HFFc6 (cell line): ENCODE measurements at regions not wholly inside any gene's neighbourhood (a gene's known extent, or its start where the extent isn't known, plus 50 kb on each side); places are given as distances from the start of the nearest gene placed in this dataset.

Experiments used
- DNase-seq: peaks from one replicate; pipeline ENCODE4 v3.0.0-alpha.2; 2018
- H3K27ac Mint-ChIP-seq: 2 replicates; pipeline ENCODE4 v1.8.0; 2020; ENCODE audit warnings: mild to moderate bottlenecking, mixed read lengths
- H3K27me3 Mint-ChIP-seq: 2 replicates; pipeline ENCODE4 v1.8.0; 2021; ENCODE audit warnings: mild to moderate bottlenecking, moderate library complexity, mixed read lengths; ENCODE audit not compliant: insufficient read depth
- H3K36me3 Mint-ChIP-seq: 2 replicates; pipeline ENCODE4 v1.8.0; 2021; ENCODE audit warnings: low read depth, mixed read lengths
- H3K4me1 Mint-ChIP-seq: 2 replicates; pipeline ENCODE4 v1.8.0; 2020; ENCODE audit warnings: low read depth, mixed read lengths
- H3K4me3 Mint-ChIP-seq: 2 replicates; pipeline ENCODE4 v1.8.0; 2020; ENCODE audit warnings: mild to moderate bottlenecking, moderate library complexity, mixed read lengths
- H3K9me3 Mint-ChIP-seq: 2 replicates; pipeline ENCODE4 v1.8.0; 2020; ENCODE audit warnings: mild to moderate bottlenecking, mixed read lengths
- CTCF ChIP-seq: fragments of 200-600 bp; sonication (generic); IDR thresholded peaks from 2 replicates; pipeline ENCODE4 v1.5.0; 2021; ENCODE audit warnings: antibody characterized with exemption, mild to moderate bottlenecking

- H3K27me3 Mint-ChIP-seq: no peaks in the 10 kb centered on the region
- H3K36me3 Mint-ChIP-seq: no peaks in the 10 kb centered on the region; the same call in 1 of the 2 replicates
- TF ChIP-seq CTCF: no peak
- H3K4me3 Mint-ChIP-seq: no peak overlapping the region
- H3K27ac Mint-ChIP-seq: no peak overlapping the region
- DNase-seq: no peak
- H3K9me3 Mint-ChIP-seq: peaks cover 49% of the 10 kb centered on the region
- H3K4me1 Mint-ChIP-seq: no peaks in the 10 kb centered on the region
Measured at GRCh38 chr3:3309887-3310286, 130.4 kb upstream of the CRBN start.

GRCh38 chr3:3308809-3309208 lies 129.3 kb upstream of the CRBN start:
- H3K4me3 Mint-ChIP-seq: no peak overlapping the region
- H3K9me3 Mint-ChIP-seq: peaks cover 55% of the 10 kb centered on the region
- no peak for TF ChIP-seq CTCF
- no peak overlapping the region for H3K27ac Mint-ChIP-seq
- no peaks in the 10 kb centered on the region for H3K27me3 Mint-ChIP-seq
- no peaks in the 10 kb centered on the region; the same call in 1 of the 2 replicates for H3K36me3 Mint-ChIP-seq
- no peak for DNase-seq
- H3K4me1 Mint-ChIP-seq: no peaks in the 10 kb centered on the region

GRCh38 chr3:3307491-3307890 lies 128.0 kb upstream of the CRBN start:
- H3K27me3 Mint-ChIP-seq: no peaks in the 10 kb centered on the region; the same call in 1 of the 2 replicates
- no peak overlapping the region for H3K27ac Mint-ChIP-seq
- peaks cover 55% of the 10 kb centered on the region for H3K9me3 Mint-ChIP-seq
- H3K4me3 Mint-ChIP-seq: no peak overlapping the region
- no peaks in the 10 kb centered on the region; the same call in 1 of the 2 replicates for H3K36me3 Mint-ChIP-seq
- H3K4me1 Mint-ChIP-seq: no peaks in the 10 kb centered on the region
- no peak for TF ChIP-seq CTCF
- DNase-seq: no peak

- DNase-seq: no peak
- Mint-ChIP-seq H3K9me3 (peaks cover 54% of the 10 kb centered on the region), H3K36me3 (no peaks in the 10 kb centered on the region; the same call in 1 of the 2 replicates), H3K27me3 (no peaks in the 10 kb centered on the region; the same call in 1 of the 2 replicates), H3K4me3 (no peak overlapping the region), H3K27ac (no peak overlapping the region), H3K4me1 (no peaks in the 10 kb centered on the region)
- no peak for TF ChIP-seq CTCF
Measured at GRCh38 chr3:3305841-3306240, 126.3 kb upstream of the CRBN start.

DNA sequence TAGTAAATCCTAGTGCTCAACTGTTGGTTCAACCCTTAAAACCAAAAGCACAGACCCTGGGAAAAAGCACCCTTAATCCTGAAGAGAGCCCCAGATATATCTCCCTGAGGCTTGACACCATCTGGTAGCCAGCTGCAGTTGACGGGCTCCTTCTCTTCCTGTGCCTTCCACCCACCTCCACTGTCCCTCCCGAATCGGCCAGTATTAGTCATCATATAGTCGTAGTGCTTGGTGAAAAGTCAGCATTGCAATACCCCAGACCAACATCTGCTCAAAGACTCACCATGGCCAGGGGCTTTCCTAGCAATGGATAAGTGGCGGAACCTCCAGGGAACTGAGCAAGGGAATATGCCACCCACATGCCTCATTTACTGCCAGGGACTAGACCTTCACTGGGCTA lies 125.6 kb upstream of the CRBN start:
- H3K27me3 Mint-ChIP-seq: no peaks in the 10 kb centered on the region; the same call in 1 of the 2 replicates
- no peak overlapping the region for H3K27ac Mint-ChIP-seq
- H3K4me3 Mint-ChIP-seq: no peak overlapping the region
- no peaks in the 10 kb centered on the region; the same call in 1 of the 2 replicates for H3K36me3 Mint-ChIP-seq
- H3K9me3 Mint-ChIP-seq: peaks cover 58% of the 10 kb centered on the region
- H3K4me1 Mint-ChIP-seq: no peaks in the 10 kb centered on the region
- DNase-seq: no peak
- TF ChIP-seq CTCF: no peak

DNA sequence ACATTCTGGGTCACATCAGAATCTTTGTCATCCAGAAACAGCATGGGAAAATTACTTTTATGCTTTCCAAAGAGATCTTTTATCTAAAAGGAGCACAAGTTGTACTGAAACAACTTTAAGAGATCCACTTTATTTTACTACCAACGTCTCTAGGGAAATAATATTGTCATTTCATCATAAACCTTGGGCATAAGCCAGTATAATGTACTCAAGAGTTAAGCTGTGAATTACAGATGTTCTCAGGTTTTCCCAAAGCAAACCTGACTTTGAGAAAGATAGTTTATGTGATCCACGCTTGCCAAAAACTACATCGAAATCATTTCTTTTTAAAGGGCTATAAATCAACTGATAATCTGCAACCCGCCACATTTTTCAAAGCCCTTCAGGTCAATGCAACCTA lies 124.1 kb upstream of the CRBN start:
- TF ChIP-seq CTCF: no peak
- Mint-ChIP-seq H3K36me3 (no peaks in the 10 kb centered on the region; the same call in 1 of the 2 replicates), H3K4me3 (no peak overlapping the region), H3K27ac (no peak overlapping the region), H3K27me3 (no peaks in the 10 kb centered on the region; the same call in 1 of the 2 replicates), H3K4me1 (no peaks in the 10 kb centered on the region), H3K9me3 (peaks cover 64% of the 10 kb centered on the region)
- DNase-seq: no peak
